D721Med (cell line): ENCODE measurements at regions not wholly inside any gene's neighbourhood (a gene's known extent, or its start where the extent isn't known, plus 50 kb on each side); places are given as distances from the start of the nearest gene placed in this dataset.

Source experiments
- DNase-seq: peaks from one replicate; pipeline ENCODE4 v3.0.0; 2011; ENCODE audit warnings: low spot score; ENCODE audit not compliant: insufficient read length
- FAIRE-seq: peaks from 2 replicates; lab custom pipeline; 2011; peaks lifted over from hg19 to GRCh38; lab: Jason Lieb, UNC
- TF ChIP-seq, protein P1 (sequence below): IDR thresholded peaks from 2 replicates; pipeline ENCODE4 v1.5.1; 2012; ENCODE audit warnings: mild to moderate bottlenecking, control low read depth; ENCODE audit not compliant: insufficient read depth; ENCODE audit errors: missing control alignments

DNA sequence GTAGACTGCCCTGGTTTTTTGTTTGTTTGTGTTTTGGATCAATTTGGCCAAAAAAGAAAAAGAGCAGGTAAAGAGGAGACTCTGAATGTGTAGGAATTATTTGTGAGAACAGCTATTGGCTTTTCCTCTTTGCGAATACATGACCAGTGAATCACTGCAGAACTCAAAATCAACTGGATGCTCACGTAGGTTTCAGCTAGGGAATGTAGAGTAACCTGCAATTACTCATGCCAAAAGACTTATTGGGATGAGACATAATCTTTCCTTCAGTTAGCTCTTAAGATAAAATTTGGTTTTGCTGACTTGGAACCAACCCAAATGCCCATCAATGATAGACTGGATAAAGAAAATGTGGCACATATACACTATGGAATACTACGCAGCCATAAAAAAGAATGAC lies 348.0 kb downstream of the NPR3 start:
- TF ChIP-seq, protein P1, sequence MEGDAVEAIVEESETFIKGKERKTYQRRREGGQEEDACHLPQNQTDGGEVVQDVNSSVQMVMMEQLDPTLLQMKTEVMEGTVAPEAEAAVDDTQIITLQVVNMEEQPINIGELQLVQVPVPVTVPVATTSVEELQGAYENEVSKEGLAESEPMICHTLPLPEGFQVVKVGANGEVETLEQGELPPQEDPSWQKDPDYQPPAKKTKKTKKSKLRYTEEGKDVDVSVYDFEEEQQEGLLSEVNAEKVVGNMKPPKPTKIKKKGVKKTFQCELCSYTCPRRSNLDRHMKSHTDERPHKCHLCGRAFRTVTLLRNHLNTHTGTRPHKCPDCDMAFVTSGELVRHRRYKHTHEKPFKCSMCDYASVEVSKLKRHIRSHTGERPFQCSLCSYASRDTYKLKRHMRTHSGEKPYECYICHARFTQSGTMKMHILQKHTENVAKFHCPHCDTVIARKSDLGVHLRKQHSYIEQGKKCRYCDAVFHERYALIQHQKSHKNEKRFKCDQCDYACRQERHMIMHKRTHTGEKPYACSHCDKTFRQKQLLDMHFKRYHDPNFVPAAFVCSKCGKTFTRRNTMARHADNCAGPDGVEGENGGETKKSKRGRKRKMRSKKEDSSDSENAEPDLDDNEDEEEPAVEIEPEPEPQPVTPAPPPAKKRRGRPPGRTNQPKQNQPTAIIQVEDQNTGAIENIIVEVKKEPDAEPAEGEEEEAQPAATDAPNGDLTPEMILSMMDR = no peak
- no peak for FAIRE-seq
- no peak for DNase-seq

DNA sequence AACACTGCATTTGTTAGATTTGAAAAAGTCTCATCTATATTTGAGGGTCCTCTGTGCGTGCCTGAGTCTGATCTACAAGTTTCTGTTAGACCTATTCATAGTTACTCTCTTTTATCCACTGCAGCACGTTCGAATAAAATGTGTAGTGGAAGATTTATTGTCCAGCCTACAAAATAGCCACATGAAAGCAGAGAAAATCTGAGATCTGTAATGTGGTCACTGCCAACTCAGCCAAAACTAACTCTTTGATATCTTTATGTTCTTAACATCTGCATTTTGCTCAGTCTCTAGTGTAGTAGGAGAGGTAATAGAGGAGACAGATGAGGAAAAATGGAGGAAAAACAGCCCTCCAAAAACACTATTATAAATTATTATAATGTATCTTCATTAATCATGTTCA lies 354.0 kb downstream of the NPR3 start:
- DNase-seq (no peak), FAIRE-seq (no peak)
- TF ChIP-seq, protein P1 = no peak

DNA sequence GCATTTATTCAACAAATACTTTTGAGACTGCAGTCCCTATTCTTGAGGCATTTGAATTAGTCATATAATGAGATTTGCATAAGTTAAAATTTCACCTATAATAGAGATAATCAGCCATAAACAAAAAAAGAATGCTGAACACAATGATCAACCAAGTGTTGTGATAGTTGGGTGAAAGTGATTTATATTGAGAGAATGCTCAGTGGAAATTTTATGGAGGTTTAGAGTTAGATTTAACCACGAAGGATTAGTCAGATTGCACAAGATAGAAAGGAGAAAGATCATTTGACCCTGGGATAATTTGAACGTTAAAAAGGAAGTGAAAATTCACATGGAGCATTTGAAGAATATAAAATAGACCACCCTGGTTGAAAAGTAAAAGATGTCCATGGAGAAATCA lies 356.2 kb downstream of the NPR3 start:
- no peak for FAIRE-seq
- TF ChIP-seq, protein P1 = no peak
- DNase-seq = no peak

DNA sequence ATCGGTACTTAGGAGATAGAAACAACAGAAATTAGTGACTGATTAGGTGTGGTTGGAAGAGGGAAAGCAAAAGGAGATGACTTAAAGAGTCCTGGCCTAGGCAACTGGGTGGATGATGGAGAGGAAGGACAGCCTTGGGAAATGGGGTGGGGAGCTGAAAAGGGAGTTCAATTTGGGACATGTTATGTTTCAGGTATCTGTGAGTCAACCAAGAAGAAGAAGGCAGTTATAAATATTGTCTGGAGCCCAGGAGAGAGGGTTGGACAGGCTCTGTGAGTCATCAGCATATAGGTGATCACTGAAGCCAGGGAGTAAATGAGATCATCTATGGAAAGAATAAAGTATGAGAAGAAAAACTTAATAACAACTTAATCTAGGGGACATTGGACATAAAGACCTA lies 357.7 kb downstream of the NPR3 start:
- DNase-seq (no peak), FAIRE-seq (no peak)
- TF ChIP-seq, protein P1 = no peak

DNA sequence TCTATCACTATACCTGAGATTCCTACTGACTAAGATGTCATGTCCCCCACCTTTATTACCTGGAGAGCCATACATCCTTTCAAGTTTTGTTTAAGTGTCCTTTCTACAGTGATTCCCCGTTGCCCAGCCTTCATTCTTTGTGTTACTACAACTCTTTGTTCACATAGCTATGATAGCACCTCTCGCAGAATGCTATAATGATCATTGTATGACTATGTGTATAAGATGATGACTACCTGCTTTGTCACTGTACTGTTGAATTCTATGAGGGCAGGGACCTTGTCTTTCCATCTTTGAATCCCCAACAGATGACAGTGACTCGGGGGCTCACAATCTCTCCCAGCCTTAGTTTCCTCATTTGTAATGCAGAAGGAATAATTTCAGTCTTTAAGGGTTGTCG lies 361.2 kb downstream of the NPR3 start:
- TF ChIP-seq, protein P1 = no peak
- DNase-seq (no peak), FAIRE-seq (no peak)

DNA sequence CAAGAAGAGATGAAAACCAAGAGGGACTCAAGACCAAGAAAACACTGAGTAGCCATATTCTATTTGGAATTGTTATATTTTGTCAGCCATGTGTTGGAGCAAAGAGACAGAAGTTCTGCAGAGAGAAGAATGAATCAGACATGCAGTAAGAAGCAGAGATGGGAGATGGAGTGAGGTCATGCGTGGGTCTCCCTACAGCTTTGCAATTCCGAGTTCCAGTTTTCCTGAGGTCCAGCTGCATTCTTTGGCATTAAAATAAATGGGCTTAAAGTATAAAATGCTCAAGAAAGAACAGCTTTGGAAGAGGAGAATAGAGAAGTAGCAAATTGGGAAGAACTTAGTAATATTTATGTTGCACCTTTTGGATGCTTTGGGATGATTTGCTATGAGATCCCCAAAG lies 361.6 kb downstream of the NPR3 start:
- DNase-seq (no peak), FAIRE-seq (no peak)
- TF ChIP-seq, protein P1 = no peak

DNA sequence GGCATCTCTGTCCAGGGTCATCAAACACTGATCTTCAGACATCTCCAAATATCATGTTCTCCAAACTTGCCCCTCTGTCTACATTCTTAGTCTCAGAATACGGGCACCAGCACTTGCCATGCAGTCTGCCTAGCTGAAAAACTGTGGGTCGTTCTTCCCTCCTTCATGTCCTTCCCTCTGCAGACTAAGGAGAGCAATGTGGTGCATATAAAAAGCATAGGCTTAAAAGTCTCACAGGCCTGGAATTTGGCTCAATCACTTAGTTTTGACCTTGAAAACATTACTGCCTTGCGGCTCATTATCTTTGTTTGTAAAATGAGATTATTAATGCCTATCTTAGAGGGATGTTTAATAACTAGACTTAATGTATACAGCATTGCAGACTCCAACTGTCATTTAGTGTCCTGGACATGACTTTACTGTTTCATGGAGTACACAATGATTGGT lies 362.8 kb downstream of the NPR3 start:
- FAIRE-seq (no peak), DNase-seq (no peak)
- TF ChIP-seq, protein P1 = no peak
